Endothelial cell of umbilical vein (primary cell): ENCODE measurements at regions not wholly inside any gene's neighbourhood (a gene's known extent, or its start where the extent isn't known, plus 50 kb on each side); places are given as distances from the start of the nearest gene placed in this dataset.
A peak's percentile ranks its signal among the peaks of the same experiment; 100 is the strongest.

Experiments
- BruUV-seq: library from RNA; stranded (reverse); fragments of 400-500 nt; replicated peaks from 2 replicates; lab custom pipeline; 2021; lab: Mats Ljungman, UMichigan
- CTCF ChIA-PET: fragments of 300-600, 350-600 bp; sonication (Branson Sonifier 250); formaldehyde crosslinking; loops from one replicate; lab custom pipeline; 2021; ENCODE audit warnings: antibody characterized with exemption, inconsistent platforms; lab: Charles Lee
- POLR2A ChIA-PET: fragments of 300-600, 350-600 bp; sonication (Branson Sonifier 250); formaldehyde crosslinking; loops from one replicate; lab custom pipeline; 2021; ENCODE audit warnings: antibody characterized with exemption, inconsistent platforms; lab: Charles Lee
- DNase-seq: peaks from one replicate; pipeline ENCODE4 v3.0.0-alpha.2; 2011; ENCODE audit warnings: low read depth, low spot score
- FAIRE-seq: peaks from 2 replicates; lab custom pipeline; 2011; peaks lifted over from hg19 to GRCh38; lab: Jason Lieb, UNC
- H2AFZ ChIP-seq: 2 replicates; pipeline ENCODE4 v1.6.0; 2012; ENCODE audit warnings: low read depth, low read length, control low read depth, inconsistent platforms
- H3K27ac ChIP-seq: 2 replicates; pipeline ENCODE4 v1.5.1; 2011; ENCODE audit warnings: low read depth, mild to moderate bottlenecking, control low read depth, low read length, moderate library complexity; ENCODE audit not compliant: insufficient read depth
- H3K27me3 ChIP-seq, 2 experiments: 2 replicates each; pipeline versions ENCODE4 v1.6.0 to v1.6.1; 2011; ENCODE audit warnings: low read length in 2 of 2, mixed read lengths in 1 of 2; ENCODE audit not compliant: control insufficient read depth in 2 of 2, insufficient read depth in 2 of 2
- H3K36me3 ChIP-seq, 2 experiments: 2 replicates in 1 of 2; 3 replicates in 1 of 2; pipeline ENCODE4 v1.5.1; 2011; ENCODE audit warnings: low read length in 2 of 2, mild to moderate bottlenecking in 1 of 2, moderate library complexity in 1 of 2; ENCODE audit not compliant: control insufficient read depth in 2 of 2, insufficient read depth in 2 of 2; ENCODE audit errors: extremely low read depth in 1 of 2
- H3K4me1 ChIP-seq: 3 replicates; pipeline ENCODE4 v1.5.1; 2011; ENCODE audit warnings: mild to moderate bottlenecking, low read length; ENCODE audit not compliant: control insufficient read depth, insufficient read depth; ENCODE audit errors: extremely low read depth
- H3K4me2 ChIP-seq: 2 replicates; pipeline ENCODE4 v1.6.1; 2011; ENCODE audit warnings: low read length, control low read depth, mixed read lengths; ENCODE audit not compliant: insufficient read depth
- H3K4me3 ChIP-seq, 3 experiments: fragments of 200-600 bp in 1 of 3; sonication (generic), shearing (Covaris generic) in 1 of 3; replicated peaks in 1 of 3; 2 replicates each; pipeline ENCODE4 v1.5.1; 2011 to 2016; ENCODE audit warnings: control low read depth in 3 of 3, low read length in 3 of 3, mild to moderate bottlenecking in 2 of 3, inconsistent platforms in 1 of 3, low read depth in 1 of 3, moderate library complexity in 1 of 3; ENCODE audit not compliant: insufficient read depth in 1 of 3
- H3K79me2 ChIP-seq: 2 replicates; pipeline ENCODE4 v1.6.0; 2012; ENCODE audit warnings: low read length, inconsistent platforms; ENCODE audit not compliant: control insufficient read depth, insufficient read depth
- H3K9ac ChIP-seq: replicated peaks from 2 replicates; pipeline ENCODE3; 2011; ENCODE audit warnings: low read length, control low read depth; ENCODE audit not compliant: insufficient read depth; ENCODE audit errors: extremely low read depth
- H3K9me1 ChIP-seq: replicated peaks from 3 replicates; pipeline ENCODE4 v1.6.0; 2011; ENCODE audit warnings: mild to moderate bottlenecking, low read length; ENCODE audit not compliant: control insufficient read depth, insufficient read depth; ENCODE audit errors: extremely low read depth
- H3K9me3 ChIP-seq: replicated peaks from 2 replicates; pipeline ENCODE4 v1.5.1; 2012; ENCODE audit warnings: low read length, inconsistent platforms; ENCODE audit not compliant: control insufficient read depth, insufficient read depth
- H4K20me1 ChIP-seq: replicated peaks from 2 replicates; pipeline ENCODE3; 2011; ENCODE audit warnings: mild to moderate bottlenecking, low read length; ENCODE audit not compliant: control insufficient read depth, insufficient read depth; ENCODE audit errors: extremely low read depth
- EZH2 ChIP-seq: IDR thresholded peaks from 2 replicates; pipeline ENCODE4 v1.6.1; 2012; ENCODE audit warnings: borderline replicate concordance, low read depth, mild to moderate bottlenecking, moderate library complexity, low read length, inconsistent platforms; ENCODE audit not compliant: severe bottlenecking
- FOS ChIP-seq: IDR thresholded peaks from 2 replicates; pipeline ENCODE4 v1.6.1; 2011; ENCODE audit warnings: mild to moderate bottlenecking, low read length, moderate library complexity, borderline replicate concordance; ENCODE audit not compliant: insufficient read depth
- GATA2 ChIP-seq: IDR thresholded peaks from 2 replicates; pipeline ENCODE4 v1.7.0; 2011; ENCODE audit warnings: low read depth, mild to moderate bottlenecking, moderate library complexity, mixed read lengths, low read length; ENCODE audit not compliant: insufficient read length, insufficient read depth
- JUN ChIP-seq: IDR thresholded peaks from 2 replicates; pipeline ENCODE4 v1.6.1; 2011; ENCODE audit warnings: borderline replicate concordance, low read depth; ENCODE audit not compliant: insufficient read length, insufficient read depth
- MYC ChIP-seq: IDR thresholded peaks from one replicate; pipeline ENCODE4 v1.6.1; 2011; ENCODE audit warnings: mild to moderate bottlenecking, low read depth, low read length
- POLR2A ChIP-seq: IDR thresholded peaks from 2 replicates; pipeline ENCODE4 v1.6.1; 2012; ENCODE audit warnings: low read depth, mild to moderate bottlenecking, control low read depth, low read length
- POLR2AphosphoS5 ChIP-seq: IDR thresholded peaks from 2 replicates; pipeline ENCODE4 v1.6.1; 2012; ENCODE audit warnings: low read depth, mild to moderate bottlenecking, control low read depth, low read length, moderate library complexity; ENCODE audit not compliant: insufficient read depth
- dilution Hi-C: fragments of 300-500 bp; cut with MboI; formaldehyde crosslinking; loops from one replicate; pipeline ENCODE4 v1.15.0; 2019; ENCODE audit warnings: low sequenced_read_pairs; ENCODE audit not compliant: extremely low pct_ligation_motif_present
- intact Hi-C: fragments of 100-400 bp; cut with micrococcal nuclease; formaldehyde crosslinking; loops from one replicate; pipeline ENCODE4 v1.10.0; 2022
- TF ChIP-seq, protein P1 (sequence below): IDR thresholded peaks from 2 replicates; pipeline ENCODE4 v1.6.1; 2011; ENCODE audit not compliant: insufficient read depth, insufficient read length
- TF ChIP-seq, protein P2 (sequence below), 2 donors: IDR thresholded peaks; 1 replicate in 1 of 2; 2 replicates in 1 of 2; pipeline ENCODE4 v1.5.1; 2011; ENCODE audit warnings: low read length in 2 of 2, mild to moderate bottlenecking in 2 of 2, moderate library complexity in 2 of 2, control low read depth in 1 of 2, inconsistent platforms in 1 of 2, low read depth in 1 of 2; ENCODE audit not compliant: insufficient read depth in 1 of 2; ENCODE audit errors: extremely low read depth in 1 of 2

DNA sequence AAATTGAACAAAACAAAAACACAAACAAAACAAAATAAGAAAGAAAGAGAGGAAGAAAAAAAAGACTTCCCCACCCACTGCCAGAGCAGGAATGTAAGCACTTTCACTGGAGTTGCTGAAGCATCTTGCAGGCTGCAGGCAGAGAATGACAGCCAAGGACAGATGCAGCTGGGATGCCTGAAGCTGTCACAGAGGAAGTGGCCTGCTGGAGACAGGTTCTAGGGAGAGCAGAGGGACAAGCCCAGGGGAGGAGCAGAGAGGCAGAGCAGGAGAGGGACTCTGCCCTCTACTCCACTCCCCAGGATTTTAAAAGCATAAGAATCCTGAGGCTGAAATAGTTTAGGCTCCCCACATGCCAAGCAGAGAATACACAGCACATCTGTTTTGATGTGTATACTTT is 326.2 kb downstream of the TUSC7 start:
- peaks cover 18% of the 10 kb centered on the region for H3K4me1 ChIP-seq
- no peaks in the 10 kb centered on the region for H3K27me3 ChIP-seq
- ChIA-PET POLR2A (no interaction called here), CTCF (interaction anchor here (1.1 to 2.4 kb wide), 4 partner anchors 13 to 23 kb away, joined by 3 to 7 read pairs (median 4); no protein-coding TSS in a partner anchor)
- no peaks in the 10 kb centered on the region for H4K20me1 ChIP-seq
- DNase-seq (no peak), FAIRE-seq (no peak)
- BruUV-seq = no TSS peak
- peak overlapping the region; percentile 58 for H3K4me2 ChIP-seq
- dilution Hi-C loops (no loop called here), intact Hi-C loops (loop anchor here (2.0 to 10.0 kb wide), 2 partner anchors 107 to 589 kb away; no protein-coding TSS in a partner anchor)
- H3K27ac ChIP-seq = no peak overlapping the region
- no peaks in the 10 kb centered on the region for H3K9me1 ChIP-seq
- H3K36me3 ChIP-seq = no peaks in the 10 kb centered on the region
- peak overlapping the region; percentile 17 for H2AFZ ChIP-seq
- H3K4me3 ChIP-seq = no peak overlapping the region
- H3K9ac ChIP-seq = no peak overlapping the region
- H3K9me3 ChIP-seq = no peaks in the 10 kb centered on the region
- no peaks in the 10 kb centered on the region for H3K79me2 ChIP-seq
- TF ChIP-seq, protein P1, sequence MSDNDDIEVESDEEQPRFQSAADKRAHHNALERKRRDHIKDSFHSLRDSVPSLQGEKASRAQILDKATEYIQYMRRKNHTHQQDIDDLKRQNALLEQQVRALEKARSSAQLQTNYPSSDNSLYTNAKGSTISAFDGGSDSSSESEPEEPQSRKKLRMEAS = no peak
- TF ChIP-seq, protein P2, sequence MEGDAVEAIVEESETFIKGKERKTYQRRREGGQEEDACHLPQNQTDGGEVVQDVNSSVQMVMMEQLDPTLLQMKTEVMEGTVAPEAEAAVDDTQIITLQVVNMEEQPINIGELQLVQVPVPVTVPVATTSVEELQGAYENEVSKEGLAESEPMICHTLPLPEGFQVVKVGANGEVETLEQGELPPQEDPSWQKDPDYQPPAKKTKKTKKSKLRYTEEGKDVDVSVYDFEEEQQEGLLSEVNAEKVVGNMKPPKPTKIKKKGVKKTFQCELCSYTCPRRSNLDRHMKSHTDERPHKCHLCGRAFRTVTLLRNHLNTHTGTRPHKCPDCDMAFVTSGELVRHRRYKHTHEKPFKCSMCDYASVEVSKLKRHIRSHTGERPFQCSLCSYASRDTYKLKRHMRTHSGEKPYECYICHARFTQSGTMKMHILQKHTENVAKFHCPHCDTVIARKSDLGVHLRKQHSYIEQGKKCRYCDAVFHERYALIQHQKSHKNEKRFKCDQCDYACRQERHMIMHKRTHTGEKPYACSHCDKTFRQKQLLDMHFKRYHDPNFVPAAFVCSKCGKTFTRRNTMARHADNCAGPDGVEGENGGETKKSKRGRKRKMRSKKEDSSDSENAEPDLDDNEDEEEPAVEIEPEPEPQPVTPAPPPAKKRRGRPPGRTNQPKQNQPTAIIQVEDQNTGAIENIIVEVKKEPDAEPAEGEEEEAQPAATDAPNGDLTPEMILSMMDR (IDR thresholded peaks at IDR 0.05; ENCODE audit: extremely low read depth in 1 of 2, insufficient read depth in 1 of 2, low read depth in 1 of 2, low read length in 2 of 2) = no peak
- TF ChIP-seq MYC (no peak), POLR2A (no peak), EZH2 (no peak), JUN (no peak), FOS (no peak), GATA2 (no peak), POLR2AphosphoS5 (no peak)
